GM04503 (cell line): ENCODE measurements at regions not wholly inside any gene's neighbourhood (a gene's known extent, or its start where the extent isn't known, plus 50 kb on each side); places are given as distances from the start of the nearest gene placed in this dataset.

Experiments used
- DNase-seq: peaks from one replicate; pipeline ENCODE4 v3.0.0-alpha.2; 2012; ENCODE audit warnings: low read depth

- peak; percentile 10 for DNase-seq
Observed at GRCh38 chr12:115700896-115701465, 576.5 kb downstream of the MED13L start.

GRCh38 chr12:115700081-115700480, 577.4 kb downstream of the MED13L start:
- no peak for DNase-seq

- DNase-seq, result no peak
Observed at GRCh38 chr12:115698257-115698656, 579.2 kb downstream of the MED13L start.

GRCh38 chr12:115697340-115697739, 580.2 kb downstream of the MED13L start:
- DNase-seq, result no peak

GRCh38 chr12:115694564-115694963, 582.9 kb downstream of the MED13L start:
- no peak for DNase-seq

- no peak for DNase-seq
Observed at GRCh38 chr12:115693970-115694369, 583.5 kb downstream of the MED13L start.

- no peak for DNase-seq
Observed at GRCh38 chr12:115691123-115691522, 586.4 kb downstream of the MED13L start.

- no peak for DNase-seq
Observed at GRCh38 chr12:115687094-115687493, 590.4 kb downstream of the MED13L start.

GRCh38 chr12:115683240-115683780, 594.2 kb downstream of the MED13L start:
- DNase-seq, result no peak

GRCh38 chr12:115680967-115681366, 596.5 kb downstream of the MED13L start:
- DNase-seq, result no peak

GRCh38 chr12:115672506-115673080, 604.9 kb downstream of the MED13L start:
- DNase-seq, result no peak

- DNase-seq, result no peak
Observed at GRCh38 chr12:115672086-115672485, 605.4 kb downstream of the MED13L start.

- DNase-seq, result no peak
Observed at GRCh38 chr12:115670869-115671268, 606.6 kb downstream of the MED13L start.

- DNase-seq, result no peak
Observed at GRCh38 chr12:115667116-115667515, 610.4 kb downstream of the MED13L start.

GRCh38 chr12:115666168-115666567, 611.3 kb downstream of the MED13L start:
- DNase-seq, result no peak

GRCh38 chr12:115661112-115661511, 616.4 kb downstream of the MED13L start:
- DNase-seq, result no peak

- peak; percentile 50 for DNase-seq
Observed at GRCh38 chr12:115660211-115660805, 617.2 kb downstream of the MED13L start.

GRCh38 chr12:115659422-115659821, 618.1 kb downstream of the MED13L start:
- no peak for DNase-seq

GRCh38 chr12:115657081-115658013, 620.1 kb downstream of the MED13L start:
- DNase-seq, result no peak

GRCh38 chr12:115650026-115650425, 627.5 kb downstream of the MED13L start:
- DNase-seq, result no peak

- no peak for DNase-seq
Observed at GRCh38 chr12:115648463-115648862, 629.0 kb downstream of the MED13L start.

GRCh38 chr12:115646210-115646609, 631.3 kb downstream of the MED13L start:
- no peak for DNase-seq
